Cardiac fibroblast (primary cell): ENCODE measurements at regions not wholly inside any gene's neighbourhood (a gene's known extent, or its start where the extent isn't known, plus 50 kb on each side); places are given as distances from the start of the nearest gene placed in this dataset.
"Not testable (repeated sequence)": the region's sequence is repeated elsewhere in the genome, so short reads cannot be mapped to it uniquely, and the experiment has no call there.

Experiments
- DNase-seq, 2 donors: peaks; one replicate each; pipeline versions ENCODE4 v3.0.0 to v3.0.0-alpha.2; 2010; ENCODE audit warnings: low read depth in 2 of 2
- H3K4me3 ChIP-seq, 2 donors: replicated peaks in 1 of 2; 1 replicate in 1 of 2; 2 replicates in 1 of 2; pipeline ENCODE4 v1.5.1; 2011; ENCODE audit warnings: low read depth in 2 of 2, low read length in 2 of 2, mild to moderate bottlenecking in 2 of 2, moderate library complexity in 1 of 2
- CTCF ChIP-seq: IDR thresholded peaks from one replicate; pipeline ENCODE4 v1.5.1; 2011; ENCODE audit warnings: low read depth, mild to moderate bottlenecking, low read length, inconsistent platforms

GRCh38 chr7:76117306-76117991 lies 69.5 kb downstream of the MDH2 start:
- not testable (repeated sequence) for DNase-seq, H3K4me3 ChIP-seq

GRCh38 chr7:76118253-76119036 lies 70.5 kb downstream of the MDH2 start:
- DNase-seq, H3K4me3 ChIP-seq: not testable (repeated sequence)

- TF ChIP-seq CTCF: no peak
- DNase-seq: no peak
- H3K4me3 ChIP-seq: no peak overlapping the region
These were observed 73.1 kb downstream of the MDH2 start for GRCh38 chr7:76121044-76121443.

- peak; percentile 35 to 48 for DNase-seq
- no peak for TF ChIP-seq CTCF
- no peak overlapping the region for H3K4me3 ChIP-seq
These were observed 74.8 kb downstream of the MDH2 start for GRCh38 chr7:76122516-76123239.

- no peak for DNase-seq
- H3K4me3 ChIP-seq: no peak overlapping the region
- TF ChIP-seq CTCF: no peak
These were observed 75.4 kb downstream of the MDH2 start for GRCh38 chr7:76123316-76123715.

GRCh38 chr7:76125560-76125959 lies 76.1 kb upstream of the SRRM3 start:
- no peak for DNase-seq
- no peak for TF ChIP-seq CTCF
- no peak overlapping the region for H3K4me3 ChIP-seq

- DNase-seq: no peak
- no peak overlapping the region for H3K4me3 ChIP-seq
- TF ChIP-seq CTCF: no peak
These were observed 75.1 kb upstream of the SRRM3 start for GRCh38 chr7:76126632-76127031.
